Dedifferentiated amniotic fluid mesenchymal stem cell (primary cell): ENCODE measurements at regions not wholly inside any gene's neighbourhood (a gene's known extent, or its start where the extent isn't known, plus 50 kb on each side); places are given as distances from the start of the nearest gene placed in this dataset.

Source experiments
- DNase-seq: peaks from one replicate; pipeline ENCODE4 v3.0.0-alpha.2; 2016; ENCODE audit errors: extremely low spot score

- DNase-seq, result no peak
Observed at GRCh38 chr13:74871369-74872070, 610.4 kb downstream of the TBC1D4 start.

DNA sequence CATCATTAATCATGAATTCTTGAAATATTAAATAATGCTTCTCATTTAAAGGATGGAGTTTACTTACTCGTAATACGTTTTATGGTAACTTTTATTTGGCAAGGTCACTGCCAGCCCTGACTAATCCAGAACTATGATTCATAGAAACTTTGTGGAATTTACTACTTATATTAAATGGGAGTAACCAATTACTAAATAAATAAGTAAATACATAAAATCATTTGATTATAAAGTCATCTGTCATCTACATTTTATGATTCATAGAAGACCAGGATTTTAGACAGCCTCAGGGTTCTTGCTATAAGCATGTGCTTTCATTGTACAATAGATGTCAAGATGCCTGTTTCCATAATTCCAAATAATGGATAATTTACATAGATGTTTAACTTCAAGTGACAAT is 611.1 kb downstream of the TBC1D4 start:
- DNase-seq, result no peak

GRCh38 chr13:74869846-74870245 is 612.1 kb downstream of the TBC1D4 start:
- DNase-seq, result no peak

GRCh38 chr13:74868049-74868448 is 613.9 kb downstream of the TBC1D4 start:
- no peak for DNase-seq

DNA sequence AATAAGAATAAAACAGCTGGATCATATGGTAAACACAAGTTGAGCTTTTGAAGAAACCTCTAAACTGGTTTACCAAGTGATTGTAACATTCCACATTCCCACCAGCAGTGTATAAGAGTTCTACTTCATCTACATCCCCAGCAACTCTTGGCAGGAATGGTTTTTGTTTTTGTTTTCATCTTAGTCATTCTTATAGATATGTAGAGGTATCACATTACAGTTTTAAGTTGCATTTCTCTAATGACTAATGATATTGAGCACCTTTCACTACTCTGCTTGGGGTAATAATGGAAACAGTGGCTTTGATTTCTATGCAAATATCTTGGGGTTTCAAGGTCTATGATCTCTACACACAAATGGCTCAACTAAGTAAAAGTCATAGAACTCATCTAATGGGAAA is 614.5 kb downstream of the TBC1D4 start:
- no peak for DNase-seq

DNA sequence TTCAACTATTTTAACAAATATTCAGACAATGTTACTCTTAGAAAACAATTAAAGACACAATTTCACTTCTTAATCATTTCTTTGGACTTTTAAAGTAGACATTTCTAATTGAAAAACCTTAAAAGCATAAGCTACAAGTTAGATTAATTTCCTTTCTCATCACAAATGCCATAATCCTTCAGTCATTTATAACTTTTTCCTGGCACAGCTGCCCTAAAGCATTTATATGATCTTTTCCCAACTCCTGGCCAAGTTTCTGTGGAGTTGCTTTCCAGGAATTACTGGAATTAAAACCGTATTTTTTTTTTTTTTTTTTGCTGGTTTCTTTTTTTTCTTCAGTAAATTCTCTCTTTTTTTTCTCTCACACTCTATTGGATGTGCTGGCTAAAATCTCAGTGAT is 615.9 kb downstream of the TBC1D4 start:
- peak; percentile 32 for DNase-seq

DNA sequence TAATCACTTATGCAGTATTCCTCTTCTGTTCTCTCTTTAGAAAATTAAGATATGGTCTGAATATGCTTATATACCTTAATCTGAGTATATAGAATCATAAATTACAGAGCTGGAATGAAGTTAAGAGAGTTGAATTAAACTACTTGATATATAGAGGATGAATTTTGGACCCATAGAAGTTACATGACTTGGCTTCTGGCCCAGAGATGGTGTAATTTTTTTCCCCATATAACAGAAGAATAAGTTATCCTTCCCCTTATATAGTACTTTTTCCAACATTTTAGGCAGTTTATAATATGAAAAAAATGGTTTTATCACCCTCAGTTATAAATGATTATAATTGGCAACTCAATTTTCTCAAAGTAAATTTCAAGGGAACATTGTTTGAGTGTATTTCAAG is 616.3 kb downstream of the TBC1D4 start:
- DNase-seq, result no peak

GRCh38 chr13:74860789-74861188 is 621.2 kb downstream of the TBC1D4 start:
- DNase-seq, result no peak

GRCh38 chr13:74850893-74851292 is 631.1 kb downstream of the TBC1D4 start:
- no peak for DNase-seq

DNA sequence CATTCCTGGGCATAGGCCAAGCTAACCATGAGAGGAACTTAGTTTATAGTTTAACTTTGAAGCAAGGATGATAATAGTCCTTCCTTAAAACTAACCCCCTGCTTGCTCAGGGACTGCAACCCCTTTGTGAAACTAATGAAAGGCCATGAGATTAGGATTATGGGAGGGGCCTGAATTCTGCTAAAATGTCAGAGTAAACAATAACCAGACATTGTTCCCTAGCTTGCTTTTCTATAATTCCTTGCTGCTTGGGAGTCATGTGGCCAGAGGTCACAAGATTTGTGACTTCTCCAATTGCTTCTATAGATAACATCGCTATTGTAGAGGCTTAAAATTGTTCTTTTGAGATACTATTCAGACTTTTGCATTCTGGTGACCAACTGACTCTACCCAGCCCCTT is 634.0 kb downstream of the TBC1D4 start:
- no peak for DNase-seq

GRCh38 chr13:74845806-74846205 is 636.2 kb downstream of the TBC1D4 start:
- no peak for DNase-seq

DNA sequence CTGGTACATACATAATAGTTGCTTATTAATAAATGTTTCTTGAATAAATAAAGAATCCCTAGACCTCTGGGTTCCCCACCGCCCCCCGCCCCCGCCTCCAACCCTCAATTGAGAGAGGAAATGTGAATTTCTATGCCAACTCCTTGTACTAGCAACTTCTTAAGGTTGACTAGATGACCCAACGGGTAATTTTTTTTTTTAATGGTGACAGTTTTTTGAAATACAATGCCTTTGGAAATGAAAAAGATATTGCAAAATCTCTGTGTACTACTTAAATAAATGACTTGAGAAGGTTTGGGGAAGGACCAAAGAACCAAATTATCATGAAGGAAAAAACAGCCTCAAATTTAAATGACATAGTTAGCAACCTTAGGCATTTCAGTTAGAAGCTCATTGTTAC is 640.3 kb downstream of the TBC1D4 start:
- no peak for DNase-seq

- DNase-seq, result no peak
Observed at GRCh38 chr13:74841123-74841522, 640.8 kb downstream of the TBC1D4 start.

- DNase-seq, result no peak
Observed at GRCh38 chr13:74839656-74840055, 642.3 kb downstream of the TBC1D4 start.

DNA sequence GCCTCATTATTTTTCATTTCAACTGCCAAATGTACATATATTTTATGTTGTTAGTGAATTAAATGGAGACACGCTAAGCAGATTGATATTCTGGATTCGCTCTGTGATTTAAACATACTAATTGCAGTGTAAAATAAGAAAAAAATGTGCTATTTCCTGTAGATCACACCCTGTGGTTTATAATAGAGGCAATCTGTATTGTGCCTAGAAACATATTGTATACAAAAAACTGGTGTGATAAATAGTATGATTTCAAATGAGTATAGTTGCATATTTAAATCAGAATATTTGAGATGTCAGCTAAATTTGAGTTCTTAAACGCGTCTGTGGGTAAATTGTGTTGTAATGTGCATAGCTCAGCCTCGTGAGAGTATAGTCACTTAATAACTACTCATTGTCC is 643.9 kb downstream of the TBC1D4 start:
- DNase-seq, result no peak

DNA sequence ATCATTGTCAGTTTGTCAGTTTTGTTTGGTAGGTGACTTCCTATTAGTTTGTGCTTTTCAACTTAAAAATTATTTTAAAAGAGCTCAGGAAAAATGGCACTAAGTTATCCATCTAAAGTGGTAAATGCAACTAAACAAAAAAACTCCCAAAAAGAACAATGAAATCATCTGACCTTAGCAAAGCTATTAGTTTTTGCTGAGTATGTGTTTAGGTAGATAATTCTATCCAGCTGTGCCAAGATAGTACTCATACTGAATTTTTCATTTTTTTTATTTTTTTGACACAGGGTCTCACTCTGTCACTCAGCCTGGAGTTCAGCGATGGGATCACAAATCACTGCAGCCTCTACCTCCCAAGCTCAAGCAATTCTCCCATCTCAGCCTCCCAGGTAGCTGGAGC is 645.3 kb downstream of the TBC1D4 start:
- no peak for DNase-seq

- no peak for DNase-seq
Observed at GRCh38 chr13:74835579-74835978, 646.4 kb downstream of the TBC1D4 start.

DNA sequence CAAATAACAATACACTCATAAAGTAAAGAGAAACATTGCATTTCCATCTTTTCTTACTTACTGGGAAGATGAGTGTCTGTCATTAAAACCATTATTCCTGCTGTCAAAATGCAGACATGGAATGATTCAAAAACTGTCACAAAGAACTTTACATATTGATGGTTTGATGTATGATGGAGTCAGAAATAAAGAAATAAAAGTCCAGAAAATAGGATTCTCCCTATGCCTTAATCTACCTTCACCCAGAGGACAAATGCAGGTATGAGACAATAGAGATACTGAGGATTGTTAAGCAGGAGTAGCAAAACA is 656.1 kb downstream of the TBC1D4 start:
- DNase-seq, result no peak

DNA sequence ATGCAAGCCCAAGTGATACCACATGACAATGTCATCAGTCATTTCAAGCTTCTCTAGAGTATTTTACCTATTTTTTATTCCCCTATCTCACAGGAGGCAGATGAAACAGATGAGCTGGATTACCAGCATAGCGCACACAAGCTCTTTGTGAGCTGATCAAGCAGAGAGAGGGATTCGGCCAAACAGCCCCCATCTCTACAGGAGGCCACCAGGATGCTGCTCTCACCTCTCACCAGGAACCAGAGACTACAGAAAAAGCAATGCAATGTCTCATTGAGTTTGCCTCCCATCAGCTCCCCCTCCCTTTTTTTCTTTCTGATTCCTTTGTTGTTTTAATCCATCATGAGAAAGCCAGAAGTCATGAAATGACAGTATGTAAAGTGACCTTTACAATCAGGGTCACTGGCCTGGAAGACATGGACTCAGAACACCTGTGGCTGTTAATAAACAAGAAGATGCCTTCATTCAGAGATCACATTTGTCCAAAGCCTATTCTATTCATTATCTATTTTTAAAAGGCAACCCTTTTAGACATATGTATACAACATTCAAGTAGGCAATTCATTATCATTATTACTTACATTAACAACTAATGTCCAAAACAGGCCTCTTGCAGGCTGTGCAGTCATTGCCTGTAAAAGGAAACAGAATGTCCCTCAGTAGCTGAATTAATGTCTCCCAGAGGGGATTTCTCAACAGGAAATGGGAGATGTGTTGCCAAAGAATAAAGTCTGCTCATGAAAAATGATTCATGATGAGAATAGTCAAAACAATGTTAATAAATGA is 656.6 kb downstream of the TBC1D4 start:
- peak; percentile 54 for DNase-seq

- DNase-seq, result no peak
Observed at GRCh38 chr13:74820809-74821208, 661.2 kb downstream of the TBC1D4 start.

DNA sequence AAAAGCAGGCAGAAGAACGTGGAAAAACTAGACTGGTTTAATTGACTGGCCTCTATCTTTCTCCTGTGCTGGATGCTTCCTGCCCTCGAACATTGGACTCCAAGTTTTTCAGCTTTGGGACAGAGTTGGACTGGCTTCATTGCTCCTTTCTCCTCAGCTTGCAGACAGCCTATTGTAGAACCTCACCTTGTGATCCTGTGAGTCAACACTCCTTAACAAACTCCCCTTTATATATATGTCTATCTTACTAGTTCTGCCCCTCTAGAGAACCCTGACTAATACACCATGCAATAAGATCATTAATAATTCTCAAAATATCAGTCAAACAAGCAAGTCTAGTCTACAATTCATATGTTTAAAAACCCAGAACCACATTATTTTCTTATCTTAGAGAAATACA is 662.4 kb downstream of the TBC1D4 start:
- DNase-seq, result no peak

GRCh38 chr13:74816737-74817136 is 665.2 kb downstream of the TBC1D4 start:
- no peak for DNase-seq

- no peak for DNase-seq
Observed at GRCh38 chr13:74796157-74796556, 662.0 kb upstream of the KLF12 start.

DNA sequence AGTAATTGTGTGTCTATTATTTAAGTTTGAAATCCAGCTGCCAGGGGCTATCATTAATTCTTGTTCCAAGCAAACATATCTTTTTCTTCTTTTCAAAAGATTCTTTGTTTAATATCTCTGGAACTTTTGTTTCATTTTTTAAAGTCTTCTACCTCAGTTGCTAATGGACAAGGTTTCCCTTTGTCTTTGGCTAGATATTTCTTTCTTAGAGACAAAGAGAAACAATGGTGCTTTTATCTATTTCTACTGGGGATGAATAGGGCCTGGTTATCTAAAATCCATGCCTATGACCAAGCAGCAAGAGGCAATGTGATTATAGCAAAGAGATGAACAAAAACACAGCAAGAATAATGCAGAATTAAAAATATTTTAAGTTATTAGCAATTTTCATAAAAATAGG is 661.3 kb upstream of the KLF12 start:
- no peak for DNase-seq
